Activated CD8-positive, alpha-beta T cell treated with anti-CD3 and anti-CD28 coated beads, Interleukin-2, amount 10 ng/mL, durations not matched to agents 7 days and 5 days (primary cell): ENCODE measurements at regions not wholly inside any gene's neighbourhood (a gene's known extent, or its start where the extent isn't known, plus 50 kb on each side); places are given as distances from the start of the nearest gene placed in this dataset.

Experiments
- ATAC-seq: fragments of 150-1000 bp; cut with Tn5 transposase; one replicate; pipeline ENCODE4 v1.10.0; 2021; ENCODE audit warnings: moderate library complexity
- CTCF ChIA-PET: fragments of 350-600 bp; sonication (Branson Sonifier 250); formaldehyde crosslinking; loops from one replicate; lab custom pipeline; 2021; ENCODE audit warnings: antibody characterized with exemption; lab: Charles Lee
- POLR2A ChIA-PET: fragments of 350-600 bp; sonication (Branson Sonifier 250); formaldehyde crosslinking; loops from one replicate; lab custom pipeline; 2021; ENCODE audit warnings: antibody characterized with exemption; lab: Charles Lee
- DNase-seq: peaks from one replicate; pipeline ENCODE4 v3.0.0-alpha.2; 2020
- H3K27ac Mint-ChIP-seq: one replicate; pipeline ENCODE4 v1.8.0; 2021; ENCODE audit warnings: mild to moderate bottlenecking, mixed read lengths
- H3K27me3 Mint-ChIP-seq: one replicate; pipeline ENCODE4 v1.8.0; 2021; ENCODE audit warnings: low read depth, mixed read lengths
- H3K36me3 Mint-ChIP-seq: one replicate; pipeline ENCODE4 v1.8.0; 2021; ENCODE audit warnings: low read depth, mixed read lengths
- H3K4me1 Mint-ChIP-seq: one replicate; pipeline ENCODE4 v1.8.0; 2021; ENCODE audit warnings: low read depth, mixed read lengths
- H3K4me3 Mint-ChIP-seq: one replicate; pipeline ENCODE4 v1.8.0; 2021; ENCODE audit warnings: mild to moderate bottlenecking, mixed read lengths
- H3K9me3 Mint-ChIP-seq: one replicate; pipeline ENCODE4 v1.8.0; 2022; ENCODE audit warnings: mixed read lengths; ENCODE audit not compliant: insufficient read depth

DNA sequence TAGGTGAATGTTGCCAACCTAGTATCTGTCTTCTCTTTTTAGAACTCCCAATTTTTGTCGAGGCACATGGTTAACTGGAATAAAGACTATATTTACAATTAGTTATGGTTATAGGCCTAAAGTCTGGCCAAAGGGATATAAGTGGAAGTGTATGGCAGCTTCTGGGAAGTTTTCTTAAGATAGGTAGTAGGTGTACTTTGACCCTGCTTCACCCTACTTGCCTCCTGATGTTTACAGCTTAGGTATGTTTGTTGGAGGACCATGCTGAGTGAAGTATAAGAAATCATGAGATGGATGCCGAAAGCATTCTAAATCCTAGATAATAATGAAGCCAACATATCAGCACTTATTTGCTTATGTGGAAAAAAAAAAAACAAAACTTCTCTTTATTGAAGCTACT lies 272.1 kb downstream of the S1PR1 start:
- CTCF ChIA-PET, result interaction anchor here (8.4 kb wide), 1 partner anchor 11 kb away, joined by 52 read pairs; no protein-coding TSS in a partner anchor
- Mint-ChIP-seq H3K27ac (no peak overlapping the region), H3K36me3 (no peaks in the 10 kb centered on the region), H3K4me1 (no peaks in the 10 kb centered on the region), H3K4me3 (no peak overlapping the region), H3K27me3 (peaks cover 15% of the 10 kb centered on the region), H3K9me3 (no peaks in the 10 kb centered on the region)
- no peak for DNase-seq
- POLR2A ChIA-PET, result no interaction called here
- no peak for ATAC-seq

DNA sequence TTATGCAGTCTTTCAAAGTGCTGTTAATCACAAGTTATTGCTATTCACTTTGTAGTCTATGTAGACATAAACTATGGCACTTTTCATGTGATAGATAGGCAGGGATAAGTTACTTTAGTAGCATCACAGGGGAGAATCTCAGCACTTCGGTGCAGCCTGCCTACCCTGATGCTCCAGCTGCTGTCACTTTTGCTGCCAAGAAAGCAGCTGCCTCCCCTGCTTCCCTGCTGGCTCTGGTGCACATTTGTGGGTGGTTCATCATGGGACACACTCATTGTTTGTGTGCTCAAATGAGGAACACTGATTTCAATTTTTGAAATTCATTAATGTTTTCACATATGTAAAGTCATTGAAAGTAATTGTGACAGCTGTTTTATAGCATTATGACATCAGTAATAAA lies 272.6 kb downstream of the S1PR1 start:
- Mint-ChIP-seq H3K27ac (no peak overlapping the region), H3K9me3 (no peaks in the 10 kb centered on the region), H3K4me3 (no peak overlapping the region), H3K4me1 (no peaks in the 10 kb centered on the region), H3K27me3 (peaks cover 15% of the 10 kb centered on the region), H3K36me3 (no peaks in the 10 kb centered on the region)
- ChIA-PET POLR2A (no interaction called here), CTCF (interaction anchor here (8.4 kb wide), 1 partner anchor 11 kb away, joined by 52 read pairs; no protein-coding TSS in a partner anchor)
- no peak for ATAC-seq
- DNase-seq, result no peak

DNA sequence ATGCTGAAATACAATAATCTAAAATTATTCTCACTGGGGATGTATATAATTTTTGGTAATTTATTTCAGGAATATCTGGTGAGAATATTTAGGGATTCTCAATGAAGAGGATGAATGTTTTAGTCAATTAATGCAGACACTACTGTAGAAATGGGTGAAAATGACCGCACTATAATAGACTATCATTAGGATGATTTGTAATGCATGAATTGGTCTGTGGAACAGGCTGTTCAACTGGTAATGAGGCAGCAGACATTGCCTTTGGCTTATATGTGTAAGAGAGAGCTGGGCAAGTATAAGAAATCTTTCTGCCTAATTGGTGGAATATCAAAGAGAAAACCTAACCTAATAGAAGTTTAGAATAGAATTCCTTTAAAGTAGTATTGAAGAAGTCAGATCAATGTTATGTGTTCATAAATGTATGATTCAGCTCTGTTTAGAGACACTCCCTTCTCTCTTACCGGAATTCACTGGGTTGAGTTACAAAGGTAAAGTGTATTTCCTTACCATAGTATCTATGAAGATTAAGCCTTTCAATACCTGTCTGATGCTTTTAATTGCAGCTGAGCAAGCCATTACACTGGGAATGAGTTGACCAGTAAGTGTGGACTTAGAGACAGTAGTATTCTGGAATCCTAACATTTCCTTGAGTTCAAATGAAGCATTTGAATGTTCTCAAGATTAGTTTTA lies 274.5 kb downstream of the S1PR1 start:
- H3K27me3 Mint-ChIP-seq, result peaks cover 15% of the 10 kb centered on the region
- H3K27ac Mint-ChIP-seq, result no peak overlapping the region
- ATAC-seq (no peak), DNase-seq (no peak)
- no peaks in the 10 kb centered on the region for H3K9me3 Mint-ChIP-seq
- H3K4me3 Mint-ChIP-seq, result no peak overlapping the region
- H3K36me3 Mint-ChIP-seq, result no peaks in the 10 kb centered on the region
- ChIA-PET CTCF (interaction anchor here (8.4 kb wide), 1 partner anchor 9 kb away, joined by 52 read pairs; no protein-coding TSS in a partner anchor), POLR2A (no interaction called here)
- H3K4me1 Mint-ChIP-seq, result no peaks in the 10 kb centered on the region

DNA sequence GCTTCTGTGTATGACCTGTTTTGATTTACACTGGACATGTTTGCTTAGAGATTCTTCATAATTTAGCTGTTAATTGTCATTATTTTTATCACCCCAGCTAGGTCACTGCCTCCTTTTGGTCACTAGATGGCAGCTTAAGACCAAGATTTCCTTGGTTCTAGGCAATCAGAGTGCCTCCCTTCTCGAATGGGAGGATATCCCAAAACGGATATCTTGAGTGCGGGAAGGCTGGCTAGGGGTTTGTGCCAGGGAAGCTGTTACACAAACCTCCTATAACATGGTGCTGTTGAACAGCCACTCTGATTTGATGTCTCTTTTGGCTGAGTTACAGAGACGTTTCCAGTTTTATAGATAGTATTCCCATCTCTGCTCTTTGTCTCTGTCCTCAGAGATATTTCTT lies 283.5 kb downstream of the S1PR1 start:
- POLR2A ChIA-PET, result no interaction called here
- H3K27ac Mint-ChIP-seq, result no peak overlapping the region
- no peak overlapping the region for H3K4me3 Mint-ChIP-seq
- DNase-seq (peak; percentile 39), ATAC-seq (no peak)
- H3K9me3 Mint-ChIP-seq, result no peaks in the 10 kb centered on the region
- H3K27me3 Mint-ChIP-seq, result peaks cover 12% of the 10 kb centered on the region
- no peaks in the 10 kb centered on the region for H3K36me3 Mint-ChIP-seq
- CTCF ChIA-PET, result interaction anchor here (0.7 to 6.1 kb wide), 18 partner anchors 10 to 210 kb away, joined by 3 to 52 read pairs (median 5); no protein-coding TSS in a partner anchor
- peaks cover 6% of the 10 kb centered on the region for H3K4me1 Mint-ChIP-seq

DNA sequence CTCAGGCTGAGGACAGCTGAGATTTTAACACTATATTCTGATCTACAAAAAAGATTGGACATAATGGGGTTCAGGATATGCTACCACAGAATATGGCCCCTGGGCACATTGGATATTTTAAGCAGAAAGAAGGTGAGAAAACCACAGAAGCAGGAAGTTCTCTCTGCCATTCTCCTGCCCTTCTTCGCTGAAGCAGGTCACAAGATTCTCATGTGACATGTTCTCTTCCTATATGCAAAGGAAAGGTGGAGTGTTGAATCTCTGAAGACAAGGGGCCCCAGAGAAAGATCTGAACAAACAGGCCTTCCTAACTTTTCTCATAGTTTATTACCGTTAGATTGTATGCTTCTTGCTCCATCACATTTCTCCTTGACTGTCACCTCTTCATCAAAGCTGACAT lies 285.7 kb downstream of the S1PR1 start:
- H3K36me3 Mint-ChIP-seq, result no peaks in the 10 kb centered on the region
- DNase-seq, result no peak
- no peak for ATAC-seq
- H3K4me1 Mint-ChIP-seq, result peaks cover 6% of the 10 kb centered on the region
- H3K4me3 Mint-ChIP-seq, result no peak overlapping the region
- no peak overlapping the region for H3K27ac Mint-ChIP-seq
- POLR2A ChIA-PET, result no interaction called here
- H3K27me3 Mint-ChIP-seq, result peaks cover 12% of the 10 kb centered on the region
- H3K9me3 Mint-ChIP-seq, result no peaks in the 10 kb centered on the region
- CTCF ChIA-PET, result interaction anchor here (5.0 to 6.1 kb wide), 2 partner anchors 14 to 47 kb away, joined by 23 to 52 read pairs; no protein-coding TSS in a partner anchor

DNA sequence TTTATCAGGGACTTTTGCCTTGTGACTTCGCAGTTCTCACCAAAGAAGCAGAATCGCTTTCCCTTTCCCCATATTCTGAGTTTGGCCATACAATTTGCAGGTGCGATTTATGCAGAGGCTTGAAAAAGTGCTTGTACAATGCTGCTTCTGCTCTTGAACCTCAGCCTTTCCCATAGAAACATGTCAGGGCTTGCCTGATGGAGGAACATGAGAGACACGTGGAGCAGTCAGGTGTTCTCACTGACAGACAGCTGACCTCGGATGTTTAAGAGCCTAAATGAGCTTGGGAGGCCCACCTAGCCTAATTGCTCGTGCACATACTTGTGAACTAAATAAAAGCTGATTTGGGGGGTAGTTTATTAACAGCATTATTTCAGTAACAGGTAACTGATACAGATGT lies 290.0 kb downstream of the S1PR1 start:
- H3K4me1 Mint-ChIP-seq, result peaks cover 6% of the 10 kb centered on the region
- H3K36me3 Mint-ChIP-seq, result no peaks in the 10 kb centered on the region
- no peak overlapping the region for H3K4me3 Mint-ChIP-seq
- POLR2A ChIA-PET, result no interaction called here
- ATAC-seq, result no peak
- no peaks in the 10 kb centered on the region for H3K27me3 Mint-ChIP-seq
- no peak for DNase-seq
- CTCF ChIA-PET, result no interaction called here
- H3K27ac Mint-ChIP-seq, result no peak overlapping the region
- no peaks in the 10 kb centered on the region for H3K9me3 Mint-ChIP-seq

DNA sequence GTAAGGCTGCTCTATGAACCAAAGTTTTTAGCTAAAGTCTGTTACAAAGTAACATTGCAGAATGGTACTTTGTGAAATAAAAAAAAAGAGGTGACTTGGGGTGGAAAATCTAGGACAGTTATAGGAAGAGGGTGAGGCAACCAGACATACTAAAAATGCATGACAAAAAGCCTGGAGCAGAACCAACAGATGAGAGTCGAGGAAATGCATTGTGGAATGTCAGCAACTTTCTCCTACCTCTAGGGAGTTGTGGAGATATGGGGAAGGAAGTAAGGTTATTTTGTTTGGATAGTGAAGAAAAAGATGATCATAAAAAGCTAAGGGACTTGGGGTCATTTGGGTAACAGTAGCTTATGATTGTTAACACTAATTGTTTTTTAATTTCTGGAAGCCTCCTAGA lies 295.6 kb downstream of the S1PR1 start:
- H3K27ac Mint-ChIP-seq, result no peak overlapping the region
- no peak for DNase-seq

DNA sequence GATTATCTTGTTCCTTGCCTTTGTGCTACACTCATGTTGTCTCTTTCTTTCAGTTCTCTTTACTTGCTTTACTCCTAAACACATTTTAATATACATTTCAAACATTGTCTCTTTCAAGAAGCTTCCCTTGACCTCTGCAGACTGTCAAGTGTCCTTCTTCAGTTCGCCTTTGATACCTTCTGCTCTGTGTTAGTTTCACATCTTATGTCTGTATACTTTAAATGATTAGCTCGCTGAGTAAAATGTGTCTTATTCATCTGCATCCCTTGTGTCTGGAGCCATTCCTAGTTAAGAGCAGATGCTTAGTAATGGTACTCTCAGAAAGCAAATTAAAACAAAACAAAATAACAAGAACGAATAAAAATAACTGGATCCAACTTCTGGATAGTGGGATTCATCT lies 303.3 kb downstream of the S1PR1 start:
- H3K9me3 Mint-ChIP-seq, result no peaks in the 10 kb centered on the region
- no peak overlapping the region for H3K4me3 Mint-ChIP-seq
- DNase-seq (no peak), ATAC-seq (no peak)
- ChIA-PET POLR2A (no interaction called here), CTCF (interaction anchor here (1.0 to 2.0 kb wide), 6 partner anchors 11 to 231 kb away, joined by 3 to 8 read pairs (median 4); no protein-coding TSS in a partner anchor)
- no peaks in the 10 kb centered on the region for H3K36me3 Mint-ChIP-seq
- H3K4me1 Mint-ChIP-seq, result no peaks in the 10 kb centered on the region
- H3K27ac Mint-ChIP-seq, result no peak overlapping the region
- no peaks in the 10 kb centered on the region for H3K27me3 Mint-ChIP-seq

More for the DNA sequence above, 295.6 kb downstream of the S1PR1 start:
- CTCF ChIA-PET, result no interaction called here
- Mint-ChIP-seq H3K4me3 (no peak overlapping the region), H3K36me3 (no peaks in the 10 kb centered on the region), H3K27me3 (peaks cover 8% of the 10 kb centered on the region), H3K4me1 (no peaks in the 10 kb centered on the region), H3K9me3 (no peaks in the 10 kb centered on the region)
- no peak for ATAC-seq
- POLR2A ChIA-PET, result no interaction called here

DNA sequence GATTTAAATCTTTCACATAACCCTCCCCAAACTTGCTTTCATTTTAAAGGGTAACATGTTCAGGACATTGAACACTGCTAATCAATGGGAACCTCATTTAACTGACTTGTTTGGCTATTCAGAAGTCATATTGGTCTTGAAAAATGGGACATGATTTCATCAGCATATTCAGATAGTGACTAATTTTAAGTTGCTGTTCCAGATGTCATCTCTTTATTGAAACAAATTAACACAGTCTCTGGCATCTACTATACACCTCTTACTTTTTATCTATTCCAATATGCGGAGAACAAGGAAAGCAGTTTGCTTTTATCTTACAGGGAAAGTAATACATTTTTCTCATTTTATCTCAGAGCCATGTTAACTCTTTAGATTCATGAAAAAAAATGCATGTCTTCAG lies 310.1 kb downstream of the S1PR1 start:
- Mint-ChIP-seq H3K9me3 (no peaks in the 10 kb centered on the region), H3K36me3 (no peaks in the 10 kb centered on the region), H3K27ac (no peak overlapping the region), H3K4me1 (no peaks in the 10 kb centered on the region), H3K27me3 (no peaks in the 10 kb centered on the region), H3K4me3 (no peak overlapping the region)
- POLR2A ChIA-PET, result no interaction called here
- DNase-seq (no peak), ATAC-seq (no peak)
- CTCF ChIA-PET, result no interaction called here

DNA sequence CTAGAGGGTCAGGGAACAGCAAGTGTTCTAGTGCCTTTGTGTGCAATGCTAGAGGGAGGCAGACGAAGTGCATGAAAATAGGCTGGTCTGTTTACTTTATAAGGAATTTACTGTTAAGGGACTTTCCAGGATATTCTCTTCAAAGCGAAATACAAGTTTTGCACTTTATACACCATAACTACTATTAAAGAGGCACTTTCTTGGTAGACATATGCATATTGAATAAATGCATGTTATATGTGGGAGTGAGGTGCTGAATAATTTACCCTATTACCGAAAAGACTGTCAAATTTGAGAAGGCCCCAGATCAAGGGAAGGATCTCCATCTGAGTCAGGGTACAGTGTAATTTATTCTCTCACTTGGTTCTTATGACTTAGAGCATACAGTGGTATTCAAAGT lies 310.5 kb downstream of the S1PR1 start:
- no peaks in the 10 kb centered on the region for H3K9me3 Mint-ChIP-seq
- H3K4me3 Mint-ChIP-seq, result no peak overlapping the region
- H3K4me1 Mint-ChIP-seq, result no peaks in the 10 kb centered on the region
- H3K27me3 Mint-ChIP-seq, result no peaks in the 10 kb centered on the region
- no peak overlapping the region for H3K27ac Mint-ChIP-seq
- ChIA-PET POLR2A (no interaction called here), CTCF (no interaction called here)
- H3K36me3 Mint-ChIP-seq, result no peaks in the 10 kb centered on the region
- DNase-seq (no peak), ATAC-seq (no peak)

DNA sequence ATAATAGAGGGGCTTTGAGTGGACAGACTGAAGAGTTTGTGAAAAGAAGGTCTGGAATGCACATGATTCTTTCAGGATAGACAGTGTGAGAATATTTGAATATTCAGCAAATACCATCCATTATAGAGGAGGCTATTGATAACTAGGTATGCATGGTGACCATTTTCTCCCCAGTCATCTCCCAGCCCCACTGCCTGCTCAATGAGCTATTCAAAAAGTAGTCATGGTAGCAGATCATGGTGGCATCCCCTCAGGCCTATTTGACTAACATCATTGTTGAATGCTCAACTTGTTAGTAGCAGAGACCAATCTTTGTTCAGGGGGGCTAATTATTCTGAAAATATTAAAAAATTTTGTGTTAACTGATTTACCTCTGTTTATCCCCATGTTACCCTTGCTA lies 311.6 kb downstream of the S1PR1 start:
- no peaks in the 10 kb centered on the region for H3K36me3 Mint-ChIP-seq
- no peaks in the 10 kb centered on the region for H3K4me1 Mint-ChIP-seq
- ATAC-seq (no peak), DNase-seq (no peak)
- H3K27ac Mint-ChIP-seq, result no peak overlapping the region
- H3K9me3 Mint-ChIP-seq, result no peaks in the 10 kb centered on the region
- no peaks in the 10 kb centered on the region for H3K27me3 Mint-ChIP-seq
- CTCF ChIA-PET, result interaction anchor here (1.5 kb wide), 1 partner anchor 29 kb away, joined by 5 read pairs; no protein-coding TSS in a partner anchor
- H3K4me3 Mint-ChIP-seq, result no peak overlapping the region
- POLR2A ChIA-PET, result no interaction called here

DNA sequence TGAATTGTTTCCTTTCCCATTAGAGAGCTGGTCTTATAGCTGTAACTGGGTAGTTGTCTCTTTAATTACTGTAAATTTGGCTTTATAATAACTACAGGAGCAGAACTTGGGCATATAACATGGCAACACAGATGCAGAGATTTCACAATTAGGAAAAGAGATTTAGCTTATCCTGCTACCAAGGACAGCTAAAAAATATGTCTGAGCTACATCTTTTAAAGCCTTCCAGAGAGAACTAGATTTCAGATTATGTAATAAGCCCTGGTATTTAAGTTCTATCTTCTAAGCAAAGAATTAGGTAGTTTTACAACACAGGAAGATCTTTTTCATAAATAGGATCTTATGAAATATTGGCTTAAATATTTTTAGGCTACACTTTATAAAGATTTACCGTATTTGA lies 313.8 kb downstream of the S1PR1 start:
- Mint-ChIP-seq H3K4me3 (no peak overlapping the region), H3K27ac (no peak overlapping the region), H3K36me3 (no peaks in the 10 kb centered on the region), H3K4me1 (no peaks in the 10 kb centered on the region), H3K9me3 (no peaks in the 10 kb centered on the region), H3K27me3 (no peaks in the 10 kb centered on the region)
- POLR2A ChIA-PET, result no interaction called here
- CTCF ChIA-PET, result interaction anchor here (1.2 to 1.4 kb wide), 2 partner anchors 10 to 44 kb away, joined by 3 read pairs; no protein-coding TSS in a partner anchor
- ATAC-seq, result no peak
- DNase-seq, result no peak
